NCI-H460 (cell line): ENCODE measurements at regions not wholly inside any gene's neighbourhood (a gene's known extent, or its start where the extent isn't known, plus 50 kb on each side); places are given as distances from the start of the nearest gene placed in this dataset.

Experiments
- DNase-seq: peaks from one replicate; pipeline ENCODE4 v3.0.0-alpha.2; 2016; ENCODE audit warnings: low read depth; ENCODE audit errors: extremely low read depth

DNA sequence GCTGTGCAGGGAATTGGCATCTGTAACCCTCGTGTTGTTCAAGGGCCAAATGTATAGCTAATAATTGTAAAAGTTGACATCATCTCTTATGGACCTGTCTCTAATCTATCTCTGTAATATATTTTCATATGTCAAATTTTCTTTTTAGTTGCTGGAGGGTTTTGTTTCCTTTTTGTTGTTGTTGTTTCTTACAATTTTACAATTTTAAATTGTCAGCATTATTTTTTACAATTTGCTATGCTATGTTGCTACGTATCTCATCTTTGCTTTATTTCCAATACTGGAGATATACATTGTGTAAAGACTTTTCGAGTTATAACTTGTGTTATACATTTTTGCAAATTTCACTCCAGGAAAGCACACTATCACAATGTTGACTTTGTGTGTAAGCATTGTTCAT lies 290.2 kb upstream of the SP4 start:
- no peak for DNase-seq

DNA sequence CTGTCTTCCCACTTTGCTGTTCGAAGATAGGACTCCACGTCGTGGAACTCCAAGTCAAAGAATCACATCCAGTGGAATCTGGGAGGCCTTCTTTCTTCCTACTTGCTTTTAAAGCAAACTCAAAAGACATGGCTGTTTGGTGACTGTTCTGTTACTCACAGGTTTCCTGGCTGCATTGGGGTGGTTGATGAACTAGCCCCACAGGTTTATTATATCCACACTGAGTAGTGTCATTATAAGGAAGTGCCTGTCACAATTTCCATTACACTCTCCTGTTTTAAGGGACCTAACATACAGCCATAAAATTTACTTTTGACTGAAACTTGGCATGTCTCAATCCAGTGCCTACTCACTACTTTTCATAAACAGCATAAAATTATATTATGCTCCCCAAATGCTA lies 287.3 kb upstream of the SP4 start:
- DNase-seq, result no peak

GRCh38 chr7:21141476-21141875 lies 286.4 kb upstream of the SP4 start:
- DNase-seq, result no peak

DNA sequence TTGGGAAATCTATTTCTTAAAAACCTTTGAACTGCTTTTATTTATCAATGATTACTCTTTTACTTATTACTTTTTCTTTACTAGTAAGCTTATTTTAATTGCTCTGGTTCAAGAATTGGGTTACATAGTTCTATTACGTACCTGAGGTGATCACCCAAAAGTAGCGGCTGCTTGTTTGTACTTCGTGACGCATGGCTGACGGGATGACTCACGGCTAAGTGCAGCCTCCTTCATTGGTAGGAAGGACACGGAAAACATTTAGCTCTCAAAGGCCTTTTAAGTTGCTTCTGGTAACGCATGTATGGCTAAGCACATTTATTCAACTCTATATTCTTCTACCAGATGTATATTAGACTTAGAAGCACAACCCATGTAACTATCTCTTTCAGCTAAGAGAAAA lies 285.8 kb upstream of the SP4 start:
- DNase-seq, result no peak

DNA sequence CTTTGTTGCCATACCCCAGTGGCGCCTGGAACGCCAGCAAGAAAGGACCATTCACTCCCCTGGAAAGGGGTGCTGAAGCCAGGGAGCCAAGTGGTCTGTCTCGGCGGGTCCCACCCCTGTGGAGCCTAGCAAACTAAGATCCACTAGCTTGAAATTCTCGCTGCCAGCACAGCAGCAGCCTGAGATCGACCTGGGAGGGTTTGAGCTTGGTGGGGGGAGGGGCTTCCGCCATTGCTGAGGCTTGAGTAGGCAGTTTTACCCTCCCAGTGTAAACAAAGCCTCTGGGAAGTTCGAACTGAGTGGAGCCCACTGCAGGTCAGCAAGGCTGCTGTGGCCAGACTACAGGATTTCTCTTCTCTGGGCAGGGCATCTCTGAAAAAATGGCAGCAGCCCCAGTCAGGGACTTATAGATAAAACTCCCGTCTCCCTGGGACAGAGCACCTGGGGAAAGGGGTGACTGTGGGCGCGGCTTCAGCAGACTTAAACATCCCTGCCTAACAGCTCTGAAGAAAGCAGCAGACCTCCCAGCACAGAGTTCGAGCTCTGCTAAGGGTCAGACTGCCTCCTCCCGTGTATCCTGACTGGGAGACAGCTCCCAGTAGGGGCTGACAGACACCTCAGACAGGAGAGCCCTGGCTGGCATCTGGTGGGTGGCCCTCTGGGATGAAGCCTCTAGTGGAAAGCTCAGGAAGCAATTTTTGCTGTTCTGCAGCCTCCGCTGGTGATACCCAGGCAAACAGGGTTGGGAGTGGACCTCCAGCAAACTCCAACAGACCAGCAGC lies 281.1 kb upstream of the SP4 start:
- DNase-seq, result no peak

GRCh38 chr7:21149809-21150208 lies 278.1 kb upstream of the SP4 start:
- no peak for DNase-seq

- no peak for DNase-seq
These were observed 273.3 kb upstream of the SP4 start for GRCh38 chr7:21154614-21155013.

DNA sequence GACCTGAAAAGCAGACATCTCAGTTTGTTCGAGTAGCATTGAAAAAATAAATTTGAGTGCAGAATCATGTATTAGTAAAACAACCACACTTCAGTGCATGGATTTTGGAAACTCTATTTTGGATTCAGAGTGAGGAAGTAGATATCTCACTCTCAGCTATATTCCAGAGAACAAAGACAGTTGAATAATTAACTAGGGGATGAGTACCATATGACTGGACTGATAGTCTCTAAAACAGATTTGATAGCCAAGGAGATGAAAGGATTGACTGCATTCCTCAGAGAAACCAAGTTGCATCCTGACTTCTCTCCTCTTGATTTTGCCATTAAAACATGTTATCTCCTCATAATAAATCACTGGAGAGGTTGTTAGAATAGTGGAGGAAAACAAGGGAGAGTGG lies 268.4 kb upstream of the SP4 start:
- no peak for DNase-seq

- no peak for DNase-seq
These were observed 267.5 kb upstream of the SP4 start for GRCh38 chr7:21160401-21160800.

DNA sequence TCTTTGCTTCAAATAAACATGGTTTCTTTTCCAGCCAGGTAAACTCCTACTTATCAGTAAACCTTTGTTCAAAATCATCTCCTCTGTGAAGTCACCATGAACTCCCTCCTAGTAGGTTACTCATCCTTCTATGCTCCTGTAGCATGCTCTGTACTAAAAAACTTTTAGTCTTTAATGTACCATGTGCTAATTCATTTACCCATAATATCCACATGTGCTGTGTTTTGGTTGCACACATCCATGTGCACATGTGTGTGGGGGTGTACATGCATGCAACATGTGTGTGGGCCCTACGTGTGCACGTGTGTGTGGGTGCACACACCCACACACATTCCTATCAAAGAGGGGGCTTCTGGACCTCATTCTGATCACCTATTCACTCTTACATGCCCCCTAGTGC lies 259.9 kb upstream of the SP4 start:
- DNase-seq, result no peak

DNA sequence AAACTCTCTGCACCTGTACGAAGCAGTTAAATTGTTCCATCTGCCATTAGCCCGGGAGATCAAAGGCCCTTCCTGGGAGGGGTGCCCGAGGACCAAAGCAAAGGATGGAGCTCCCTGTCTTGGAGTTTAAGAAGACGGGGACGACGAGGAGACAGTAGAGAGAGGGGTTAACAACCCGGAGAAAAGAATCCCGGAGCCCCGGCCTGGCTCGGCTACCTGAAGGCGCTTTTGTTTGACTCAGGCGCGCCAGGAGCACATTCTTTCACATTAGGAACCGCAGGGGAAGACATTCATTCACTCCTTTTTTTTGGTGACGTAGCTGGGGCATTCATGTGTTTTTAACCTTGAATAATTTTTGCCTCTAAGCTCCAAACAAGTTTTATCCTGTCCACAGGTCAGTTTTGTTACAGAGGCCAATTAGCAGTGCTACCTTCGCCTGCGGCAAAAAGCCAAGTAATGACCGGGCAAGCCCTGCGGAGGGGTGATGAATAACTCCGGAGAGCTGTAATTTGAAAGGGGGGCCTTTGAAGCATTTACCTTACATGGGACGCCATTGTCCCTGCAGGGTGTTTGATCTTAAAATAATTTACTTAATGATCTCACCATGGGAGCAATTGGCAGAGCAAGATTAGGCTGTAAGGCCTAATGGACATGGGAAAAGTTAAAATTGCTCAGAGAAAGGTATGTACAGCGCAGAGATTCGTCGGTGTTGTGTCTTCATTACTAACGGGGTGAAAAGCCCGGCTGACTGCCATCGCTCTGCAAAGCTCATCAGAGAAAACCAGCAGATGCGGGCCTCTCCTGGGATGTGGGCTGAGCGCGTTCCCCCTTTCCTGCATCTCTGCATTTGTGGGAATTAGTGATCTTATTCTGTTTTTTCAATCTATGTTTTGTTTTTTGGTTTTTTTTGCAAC lies 258.0 kb upstream of the SP4 start:
- no peak for DNase-seq

DNA sequence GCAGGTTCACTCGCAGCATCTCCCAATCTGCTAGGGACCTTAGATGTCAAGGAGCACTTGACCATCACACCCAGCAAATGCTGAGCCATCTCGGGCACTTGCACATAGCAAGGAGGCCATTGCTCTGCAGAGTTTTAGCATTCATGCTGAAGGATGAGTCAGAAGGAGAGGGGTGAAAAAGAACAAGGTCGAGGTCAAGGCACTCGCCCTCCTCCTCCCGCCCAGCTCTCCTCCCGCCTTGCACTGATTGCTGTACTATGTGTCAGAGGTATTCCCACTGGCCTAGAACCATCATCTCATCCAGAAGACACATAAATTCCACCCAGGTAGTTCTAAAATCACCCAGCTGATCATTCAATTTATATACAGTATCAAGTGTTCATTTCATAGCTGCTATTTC lies 255.1 kb upstream of the SP4 start:
- no peak for DNase-seq

DNA sequence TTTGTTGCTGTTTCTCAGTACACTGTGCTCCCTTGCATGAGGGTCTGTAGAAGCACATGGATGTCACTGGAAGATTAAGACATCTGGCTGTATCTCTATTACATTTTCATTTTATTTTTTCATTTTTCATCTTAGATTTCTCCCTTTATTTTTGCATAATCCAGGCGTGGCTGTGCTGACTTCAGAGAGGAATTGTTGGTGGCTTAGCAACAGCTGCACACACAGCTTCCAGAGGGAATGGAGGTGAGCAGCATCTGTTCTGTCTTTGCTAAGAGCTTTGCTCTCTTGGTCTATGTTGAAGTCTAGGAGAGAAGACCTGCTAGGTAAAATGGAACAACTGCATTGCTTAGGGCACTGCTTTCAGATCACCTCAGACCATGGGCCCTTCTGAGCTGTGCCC lies 254.4 kb upstream of the SP4 start:
- no peak for DNase-seq

- DNase-seq, result no peak
These were observed 252.2 kb upstream of the SP4 start for GRCh38 chr7:21175714-21176113.

DNA sequence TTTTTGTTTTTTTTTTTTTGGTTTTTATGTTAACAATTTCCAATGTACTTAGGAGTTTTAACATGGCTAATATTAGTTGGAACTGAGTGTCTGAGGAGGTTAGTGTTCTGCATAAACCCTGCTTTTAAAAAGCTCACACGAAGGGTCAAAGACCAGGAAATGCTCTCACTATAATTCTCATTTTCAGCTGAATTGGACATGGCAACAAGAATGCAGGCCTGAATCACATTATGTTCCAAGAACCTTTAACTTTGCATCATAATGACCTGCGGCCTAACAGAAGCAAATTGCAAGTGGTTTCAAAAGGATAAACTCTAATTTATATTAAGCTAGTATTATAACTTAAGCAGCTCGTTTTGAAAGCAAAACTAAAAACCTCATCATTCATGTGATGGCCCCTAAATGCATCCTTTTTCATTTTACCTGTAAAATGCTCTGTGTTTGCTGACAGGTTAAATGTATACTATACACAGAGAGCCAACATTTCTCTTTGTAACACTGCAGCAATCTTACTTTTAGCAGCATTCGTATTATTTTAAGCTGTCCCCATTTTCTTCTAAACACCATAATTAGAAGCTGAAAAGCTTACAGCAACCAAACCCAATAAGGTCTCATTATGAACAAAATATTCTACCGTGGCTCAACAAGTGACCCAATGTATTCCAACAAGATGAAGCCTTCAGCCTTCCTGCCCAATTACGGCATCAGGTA lies 242.8 kb upstream of the SP4 start:
- no peak for DNase-seq

DNA sequence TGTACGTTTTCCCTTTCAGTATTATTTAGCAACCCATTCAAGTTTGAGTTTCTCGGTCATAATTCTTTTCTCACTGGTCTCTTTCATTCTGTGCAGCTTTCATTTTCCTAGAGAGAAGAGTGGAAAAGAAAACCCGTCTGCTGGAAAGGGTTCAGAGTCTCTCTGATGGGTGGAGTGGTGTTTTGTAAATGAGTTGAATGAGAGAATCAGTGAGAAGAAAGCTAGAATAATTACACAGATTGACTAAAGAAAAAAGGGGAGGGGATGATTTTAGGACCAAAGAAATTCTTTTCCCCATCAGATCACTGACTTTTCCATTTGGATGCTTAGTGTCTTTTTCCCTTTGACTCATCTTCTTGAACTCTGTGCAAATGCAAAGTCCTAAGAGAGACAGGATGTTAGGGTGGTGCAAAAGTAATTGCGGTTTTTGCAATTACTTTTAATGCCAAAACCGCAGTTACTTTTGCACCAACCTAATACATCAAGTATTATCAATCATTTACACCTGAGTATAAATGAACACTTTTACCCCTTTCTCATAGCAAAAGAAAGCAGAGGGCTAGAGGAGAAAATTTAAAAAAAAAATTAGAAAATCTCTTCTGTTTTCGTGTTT lies 242.1 kb upstream of the SP4 start:
- no peak for DNase-seq

DNA sequence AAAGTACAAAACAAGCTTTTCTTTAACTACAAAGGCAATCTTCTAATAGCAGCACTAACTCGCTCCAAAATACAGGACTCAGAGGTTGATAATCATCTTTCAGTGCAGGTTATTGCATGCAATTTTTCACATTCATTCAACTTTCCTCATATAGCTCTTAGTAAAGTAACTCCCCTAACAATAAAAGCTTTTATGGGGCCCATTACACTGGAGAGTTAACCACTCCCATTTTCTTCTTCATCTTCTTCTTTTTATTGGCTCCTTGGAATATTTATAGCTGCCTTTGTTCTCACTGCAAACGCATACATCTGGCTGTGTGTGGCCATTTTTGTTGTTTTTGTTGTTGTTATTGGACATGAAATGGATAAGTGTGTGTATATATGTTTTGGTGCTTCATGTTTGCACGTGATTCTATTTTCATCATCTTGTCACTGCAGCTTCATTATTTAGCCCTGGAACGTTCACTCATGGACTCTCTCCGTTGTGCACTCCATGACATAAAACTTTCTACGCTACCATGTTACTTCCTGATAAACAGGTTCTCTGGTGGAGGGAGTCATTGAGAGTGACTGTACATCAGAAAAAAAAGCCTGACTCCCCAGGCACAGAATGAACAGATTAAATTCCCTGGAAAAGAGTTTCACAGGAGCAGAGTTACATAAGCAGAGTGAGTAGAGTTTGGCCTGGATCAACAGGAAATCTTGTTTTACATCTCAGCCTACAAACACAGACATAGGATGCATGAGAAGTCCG lies 236.4 kb upstream of the SP4 start:
- DNase-seq, result no peak

DNA sequence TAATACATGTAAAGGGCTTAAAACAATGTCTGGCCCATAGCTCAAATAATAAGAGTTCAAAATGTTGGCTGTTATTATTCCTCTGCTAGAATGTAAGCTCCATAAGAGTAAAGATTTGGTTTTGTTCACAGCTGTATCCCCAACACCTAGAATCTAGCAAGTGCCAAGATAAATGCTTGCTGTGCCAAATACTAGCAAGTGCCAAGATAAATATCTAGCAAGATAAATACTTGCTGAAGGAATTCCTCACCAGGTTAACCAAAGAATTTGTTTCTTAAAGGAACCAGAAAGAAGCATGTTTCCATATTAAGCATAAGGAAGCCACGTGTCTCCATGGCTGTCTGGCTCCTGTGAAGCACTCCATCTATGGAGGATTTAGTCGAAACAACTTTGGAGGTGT lies 235.2 kb upstream of the SP4 start:
- DNase-seq, result no peak

DNA sequence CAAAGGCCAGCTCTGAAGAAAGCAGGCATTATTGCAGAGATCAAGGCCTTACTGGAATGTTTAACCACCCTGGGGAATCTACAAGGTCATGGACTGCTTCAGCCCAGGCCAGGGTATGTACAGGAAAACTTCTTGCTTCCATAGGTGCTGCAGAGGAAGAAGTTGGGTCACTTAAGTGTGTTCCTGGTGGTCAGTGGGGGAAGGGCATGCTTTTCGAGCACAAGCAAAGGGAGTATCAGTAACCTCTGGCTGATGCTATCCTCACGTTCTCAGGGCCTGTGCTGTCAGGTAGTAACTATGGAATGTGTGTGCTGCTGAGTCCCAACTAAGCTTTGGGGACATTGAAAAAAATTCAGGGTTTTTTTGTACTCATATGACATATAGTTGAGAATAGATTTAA lies 234.0 kb upstream of the SP4 start:
- DNase-seq, result no peak

DNA sequence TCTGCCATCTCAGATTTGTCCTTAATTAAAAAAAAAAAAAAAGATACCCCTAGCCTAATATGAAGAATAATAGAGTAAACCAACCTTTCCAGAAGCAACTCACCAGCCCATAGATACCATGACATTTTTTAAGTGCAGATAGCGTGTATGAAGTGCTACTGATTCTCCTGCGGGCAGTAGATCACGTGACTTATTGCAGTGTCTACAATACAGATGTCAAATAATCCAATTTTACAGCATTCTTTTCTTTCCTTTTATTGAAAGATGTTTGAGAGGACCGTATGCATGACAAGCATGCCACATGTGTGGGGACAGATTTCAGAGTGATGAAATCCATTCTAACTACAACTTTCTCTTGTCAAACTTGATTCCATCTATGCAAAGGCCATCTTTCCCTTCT lies 232.9 kb upstream of the SP4 start:
- no peak for DNase-seq
